ENCODE measurements at regions not wholly inside any gene's neighbourhood (a gene's known extent, or its start where the extent isn't known, plus 50 kb on each side); places are given as distances from the start of the nearest gene placed in this dataset.

DNA sequence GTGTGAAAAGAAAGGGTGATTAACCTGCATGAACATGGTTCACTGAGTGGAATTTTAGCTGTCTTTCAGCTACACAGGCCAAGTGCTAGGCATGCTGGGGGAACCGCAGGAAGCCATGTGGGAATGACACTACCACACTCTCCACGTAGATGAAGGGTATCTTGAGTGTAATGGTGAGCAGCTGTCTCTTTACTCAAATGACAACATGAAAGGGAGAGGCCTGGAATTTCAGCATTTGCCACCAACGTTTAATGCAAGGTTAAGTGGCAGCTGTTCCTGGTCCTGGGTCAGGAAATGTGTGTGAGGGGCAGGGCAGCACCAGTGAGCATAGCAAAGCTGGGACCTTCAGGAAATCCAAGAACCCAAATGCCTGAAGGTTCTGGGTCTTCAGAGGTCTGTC is 588.4 kb downstream of the SLC4A3 start:
- H3K4me3 ChIP-seq, result no peak overlapping the region
- no peak for DNase-seq (ENCODE audit: low spot score)
- no peak overlapping the region for H3K27ac ChIP-seq
- TF ChIP-seq CTCF (IDR thresholded peaks at IDR 0.05), result no peak

DNA sequence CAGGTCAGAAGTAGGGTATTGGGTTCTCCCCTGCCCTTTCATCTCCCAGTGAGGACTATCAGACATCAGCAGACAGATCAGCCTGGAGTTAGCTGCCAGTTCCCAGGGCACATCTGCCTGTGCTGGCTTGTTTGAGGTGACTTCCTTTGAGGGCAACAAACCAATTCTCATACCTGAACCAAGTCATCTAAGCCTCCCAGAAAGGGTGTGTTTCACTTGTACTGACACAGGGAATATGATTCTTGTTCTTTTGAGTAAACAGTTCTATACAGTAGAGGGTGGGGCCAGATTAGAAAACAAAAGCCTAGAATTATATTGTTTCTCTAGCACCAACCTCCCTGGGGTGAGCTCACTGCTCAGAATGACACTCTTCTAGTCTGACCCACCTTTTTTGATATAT is 591.9 kb downstream of the SLC4A3 start:
- DNase-seq (ENCODE audit: low spot score), result no peak
- Histone ChIP-seq H3K4me3 (no peak overlapping the region), H3K27ac (no peak overlapping the region)
- no peak for TF ChIP-seq CTCF (IDR thresholded peaks at IDR 0.05)

DNA sequence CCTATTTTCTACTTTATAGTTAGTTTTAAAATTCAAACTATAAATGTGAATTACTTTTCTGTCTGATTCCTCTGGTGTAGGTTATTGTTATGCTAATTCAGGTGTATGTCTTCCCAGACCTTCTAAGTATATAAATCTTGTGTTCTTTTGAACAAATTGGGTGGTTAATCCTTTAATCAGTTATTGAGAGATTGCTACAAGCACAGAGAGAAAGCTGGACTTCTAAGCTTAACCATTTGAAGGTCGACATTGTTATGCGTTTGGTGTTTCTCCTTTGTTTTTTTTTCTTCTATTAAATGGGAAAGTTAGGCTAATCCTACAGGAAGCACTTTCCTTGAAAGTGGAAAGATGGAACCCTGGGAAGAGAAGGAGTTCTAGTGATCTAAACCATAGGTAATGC is 592.6 kb downstream of the SLC4A3 start:
- no peak overlapping the region for H3K27ac ChIP-seq
- no peak for DNase-seq (ENCODE audit: low spot score)
- no peak overlapping the region for H3K4me3 ChIP-seq
- no peak for TF ChIP-seq CTCF (IDR thresholded peaks at IDR 0.05)

DNA sequence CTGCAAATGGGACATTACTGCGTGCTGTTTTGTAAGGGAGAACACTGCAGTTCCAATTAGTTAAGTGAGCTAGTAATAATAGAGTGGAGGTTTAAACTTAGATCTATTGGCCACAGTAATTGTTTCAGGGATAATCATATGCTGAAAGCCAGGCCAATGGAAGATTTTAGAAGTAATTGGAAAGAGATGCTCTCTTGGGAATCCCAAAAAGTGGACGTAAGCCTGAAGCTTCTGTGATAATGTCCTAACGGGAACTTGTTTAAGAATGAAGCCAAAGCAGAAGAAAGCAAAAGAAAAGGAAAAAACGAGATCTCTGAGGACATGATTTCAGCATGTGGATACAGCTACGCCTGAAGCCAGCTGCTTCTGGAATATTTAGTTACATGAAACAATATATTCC is 594.6 kb downstream of the SLC4A3 start:
- Histone ChIP-seq H3K4me3 (no peak overlapping the region), H3K27ac (no peak overlapping the region)
- no peak for TF ChIP-seq CTCF (IDR thresholded peaks at IDR 0.05)
- DNase-seq (ENCODE audit: low spot score), result no peak

- no peak for DNase-seq (ENCODE audit: low spot score)
- no peak overlapping the region for H3K27ac ChIP-seq
- no peak for TF ChIP-seq CTCF (IDR thresholded peaks at IDR 0.05)
- H3K4me3 ChIP-seq, result no peak overlapping the region
Observed at GRCh38 chr2:220224691-220225543, 597.5 kb downstream of the SLC4A3 start.

DNA sequence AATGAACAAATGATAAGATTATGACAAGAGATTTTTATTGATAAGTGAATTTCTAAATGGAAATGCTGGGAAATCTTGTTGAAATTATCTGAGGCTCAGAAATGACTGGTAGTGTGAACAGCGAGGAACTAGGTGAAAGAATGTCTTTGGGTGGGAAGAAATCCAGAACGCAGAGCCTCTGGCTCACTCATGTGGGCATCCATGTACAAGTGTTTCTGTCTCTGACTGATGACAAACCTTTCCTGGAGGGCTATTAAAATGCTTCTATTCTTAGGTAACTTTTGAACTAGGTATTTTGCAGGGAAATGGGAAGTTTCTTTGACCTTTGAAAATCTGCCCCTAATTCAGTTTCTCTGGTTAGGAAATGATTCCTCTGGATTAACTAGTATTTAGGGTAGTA is 598.6 kb downstream of the SLC4A3 start:
- no peak for DNase-seq (ENCODE audit: low spot score)
- no peak overlapping the region for H3K4me3 ChIP-seq
- no peak for TF ChIP-seq CTCF (IDR thresholded peaks at IDR 0.05)
- no peak overlapping the region for H3K27ac ChIP-seq

GRCh38 chr2:220226546-220226945 is 599.1 kb downstream of the SLC4A3 start:
- TF ChIP-seq CTCF (IDR thresholded peaks at IDR 0.05), result no peak
- H3K4me3 ChIP-seq, result no peak overlapping the region
- DNase-seq (ENCODE audit: low spot score), result no peak
- no peak overlapping the region for H3K27ac ChIP-seq
